CD14-positive monocyte (primary cell): ENCODE measurements at regions not wholly inside any gene's neighbourhood (a gene's known extent, or its start where the extent isn't known, plus 50 kb on each side); places are given as distances from the start of the nearest gene placed in this dataset.

ENCODE experiments used
- DNase-seq, 3 donors: peaks; one replicate each; pipeline ENCODE4 v3.0.0-alpha.2; 2011 to 2022
- H2AFZ ChIP-seq: 2 replicates; pipeline ENCODE4 v1.6.0; 2012; ENCODE audit warnings: mild to moderate bottlenecking, low read depth, low read length, inconsistent platforms; ENCODE audit not compliant: insufficient read depth, poor library complexity, severe bottlenecking
- H3K27ac ChIP-seq, 2 donors: 1 replicate in 1 of 2; 2 replicates in 1 of 2; pipeline ENCODE4 v1.5.1; 2012 to 2013; ENCODE audit warnings: low read length in 2 of 2, control low read depth in 1 of 2, inconsistent platforms in 1 of 2, low read depth in 1 of 2, mild to moderate bottlenecking in 1 of 2
- H3K27me3 ChIP-seq, 2 donors: one replicate each; pipeline versions ENCODE4 v1.6.0 to v1.6.1; 2011 to 2013; ENCODE audit warnings: low read length in 2 of 2; ENCODE audit not compliant: control insufficient read depth in 2 of 2, insufficient read depth in 2 of 2
- H3K36me3 ChIP-seq, 2 donors: replicated peaks in 1 of 2; 1 replicate in 1 of 2; 2 replicates in 1 of 2; pipeline versions ENCODE4 v1.5.1 to v1.6.1; 2012 to 2013; ENCODE audit warnings: low read length in 2 of 2, control low read depth in 1 of 2, inconsistent platforms in 1 of 2, mild to moderate bottlenecking in 1 of 2; ENCODE audit not compliant: insufficient read depth in 2 of 2, control insufficient read depth in 1 of 2
- H3K4me1 ChIP-seq, 2 donors: 1 replicate in 1 of 2; 2 replicates in 1 of 2; pipeline versions ENCODE4 v1.5.1 to v1.6.1; 2012 to 2013; ENCODE audit warnings: low read length in 2 of 2, control low read depth in 1 of 2, inconsistent platforms in 1 of 2, mild to moderate bottlenecking in 1 of 2, moderate library complexity in 1 of 2; ENCODE audit not compliant: insufficient read depth in 2 of 2, control insufficient read depth in 1 of 2
- H3K4me2 ChIP-seq: replicated peaks from 2 replicates; pipeline ENCODE3; 2012; ENCODE audit warnings: low read length, moderate library complexity, mild to moderate bottlenecking; ENCODE audit not compliant: poor library complexity, severe bottlenecking; ENCODE audit errors: extremely low read depth
- H3K4me3 ChIP-seq, 3 experiments: fragments of 200-600 bp in 1 of 3; sonication (generic) in 1 of 3; replicated peaks in 1 of 3; 1 replicate in 2 of 3; 2 replicates in 1 of 3; pipeline ENCODE4 v1.5.1; 2011 to 2013; ENCODE audit warnings: low read length in 3 of 3, mild to moderate bottlenecking in 3 of 3, control low read depth in 2 of 3, low read depth in 2 of 3, inconsistent platforms in 1 of 3, moderate library complexity in 1 of 3
- H3K79me2 ChIP-seq: 2 replicates; pipeline ENCODE4 v1.6.0; 2012; ENCODE audit warnings: mild to moderate bottlenecking, control low read depth, inconsistent platforms, low read length, moderate library complexity; ENCODE audit not compliant: insufficient read depth
- H3K9ac ChIP-seq: 2 replicates; pipeline ENCODE4 v1.6.0; 2017; ENCODE audit warnings: low read length, mild to moderate bottlenecking; ENCODE audit not compliant: insufficient read depth, poor library complexity, severe bottlenecking
- H3K9me3 ChIP-seq, 2 donors: replicated peaks in 1 of 2; 1 replicate in 1 of 2; 2 replicates in 1 of 2; pipeline versions ENCODE4 v1.5.1 to v1.6.1; 2012 to 2013; ENCODE audit warnings: low read length in 2 of 2, control low read depth in 1 of 2; ENCODE audit not compliant: control insufficient read depth in 1 of 2, insufficient read depth in 1 of 2
- H4K20me1 ChIP-seq: 2 replicates; pipeline ENCODE4 v1.6.0; 2012; ENCODE audit warnings: mild to moderate bottlenecking, low read length, control low read depth, moderate library complexity; ENCODE audit not compliant: insufficient read depth
- H3K27ac Mint-ChIP-seq, 7 donors: one replicate each; pipeline ENCODE4 v1.8.0; 2020; ENCODE audit warnings: mild to moderate bottlenecking in 7 of 7, mixed read lengths in 7 of 7, moderate library complexity in 6 of 7, inconsistent platforms in 2 of 7
- H3K27me3 Mint-ChIP-seq, 3 donors: one replicate each; pipeline ENCODE4 v1.8.0; 2021 to 2022; ENCODE audit warnings: low read depth in 3 of 3, mild to moderate bottlenecking in 3 of 3, mixed read lengths in 3 of 3, moderate library complexity in 3 of 3, inconsistent platforms in 1 of 3
- H3K36me3 Mint-ChIP-seq, 2 donors: one replicate each; pipeline ENCODE4 v1.8.0; 2020; ENCODE audit warnings: mixed read lengths in 2 of 2, inconsistent platforms in 1 of 2, mild to moderate bottlenecking in 1 of 2
- H3K4me1 Mint-ChIP-seq: one replicate; pipeline ENCODE4 v1.8.0; 2020; ENCODE audit warnings: mild to moderate bottlenecking, mixed read lengths
- H3K4me3 Mint-ChIP-seq, 2 donors: one replicate each; pipeline ENCODE4 v1.8.0; 2020; ENCODE audit warnings: mild to moderate bottlenecking in 2 of 2, mixed read lengths in 2 of 2, moderate library complexity in 1 of 2
- H3K9me3 Mint-ChIP-seq, 7 donors: one replicate each; pipeline ENCODE4 v1.8.0; 2020 to 2022; ENCODE audit warnings: mixed read lengths in 7 of 7, mild to moderate bottlenecking in 6 of 7, moderate library complexity in 6 of 7, inconsistent platforms in 2 of 7
- WGBS: methylation state at CpG from one replicate; pipeline ENCODE4 v1.1.5; 2013; ENCODE audit warnings: missing lambda C conversion rate; ENCODE audit not compliant: insufficient coverage; 5-methylcytosine and 5-hydroxymethylcytosine counted together
- intact Hi-C, 2 donors: fragments of 100-400 bp; cut with micrococcal nuclease; formaldehyde crosslinking; loops; one replicate each; pipeline versions ENCODE4 v1.15.0 to v1.15.1; 2023
- TF ChIP-seq, protein P1 (sequence below): fragments of 200-600 bp; IDR thresholded peaks from one replicate; pipeline ENCODE4 v1.8.0; 2022; ENCODE audit warnings: antibody characterized with exemption, mild to moderate bottlenecking

DNA sequence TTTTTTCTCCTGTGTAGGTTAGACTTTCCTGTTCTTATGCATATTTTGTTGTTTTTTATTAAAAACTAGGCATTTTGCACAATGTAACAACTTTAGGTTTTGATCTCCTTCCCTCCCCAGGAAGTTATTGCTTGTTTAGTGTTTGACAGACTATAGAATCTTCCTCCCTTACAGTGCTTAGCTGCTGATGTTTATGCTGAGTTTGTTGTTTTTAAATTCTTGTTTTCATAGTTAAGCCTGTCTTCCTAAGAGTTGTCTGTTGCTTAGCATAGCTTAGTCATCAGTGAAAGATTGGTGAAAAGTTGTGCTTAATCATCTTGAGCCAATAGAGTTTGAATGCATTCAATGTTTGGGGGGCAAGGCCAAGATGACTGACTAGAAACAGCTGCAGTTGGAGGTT, 157.5 kb downstream of the NKX6-1 start:
- no peaks in the 10 kb centered on the region for H3K27me3 ChIP-seq
- H2AFZ ChIP-seq = no peak overlapping the region
- H4K20me1 ChIP-seq = no peaks in the 10 kb centered on the region
- DNase-seq = no peak
- peaks cover 11 to 30% (median 19%) of the 10 kb centered on the region in 7 donors for H3K9me3 Mint-ChIP-seq
- no peak overlapping the region for H3K27ac Mint-ChIP-seq
- H3K36me3 ChIP-seq = no peaks in the 10 kb centered on the region
- no peak overlapping the region for H3K4me3 ChIP-seq
- no peak overlapping the region for H3K9ac ChIP-seq
- H3K36me3 Mint-ChIP-seq = no peaks in the 10 kb centered on the region
- peaks cover 0 to 2% (median 1%) of the 10 kb centered on the region in 3 donors for H3K27me3 Mint-ChIP-seq
- H3K79me2 ChIP-seq = no peaks in the 10 kb centered on the region
- no peak overlapping the region for H3K27ac ChIP-seq
- TF ChIP-seq, protein P1, sequence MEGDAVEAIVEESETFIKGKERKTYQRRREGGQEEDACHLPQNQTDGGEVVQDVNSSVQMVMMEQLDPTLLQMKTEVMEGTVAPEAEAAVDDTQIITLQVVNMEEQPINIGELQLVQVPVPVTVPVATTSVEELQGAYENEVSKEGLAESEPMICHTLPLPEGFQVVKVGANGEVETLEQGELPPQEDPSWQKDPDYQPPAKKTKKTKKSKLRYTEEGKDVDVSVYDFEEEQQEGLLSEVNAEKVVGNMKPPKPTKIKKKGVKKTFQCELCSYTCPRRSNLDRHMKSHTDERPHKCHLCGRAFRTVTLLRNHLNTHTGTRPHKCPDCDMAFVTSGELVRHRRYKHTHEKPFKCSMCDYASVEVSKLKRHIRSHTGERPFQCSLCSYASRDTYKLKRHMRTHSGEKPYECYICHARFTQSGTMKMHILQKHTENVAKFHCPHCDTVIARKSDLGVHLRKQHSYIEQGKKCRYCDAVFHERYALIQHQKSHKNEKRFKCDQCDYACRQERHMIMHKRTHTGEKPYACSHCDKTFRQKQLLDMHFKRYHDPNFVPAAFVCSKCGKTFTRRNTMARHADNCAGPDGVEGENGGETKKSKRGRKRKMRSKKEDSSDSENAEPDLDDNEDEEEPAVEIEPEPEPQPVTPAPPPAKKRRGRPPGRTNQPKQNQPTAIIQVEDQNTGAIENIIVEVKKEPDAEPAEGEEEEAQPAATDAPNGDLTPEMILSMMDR = no peak
- no peak overlapping the region for H3K4me2 ChIP-seq
- H3K4me1 Mint-ChIP-seq = no peaks in the 10 kb centered on the region
- no peaks in the 10 kb centered on the region for H3K4me1 ChIP-seq
- peaks cover 28 to 38% of the 10 kb centered on the region in 2 donors for H3K9me3 ChIP-seq
- intact Hi-C loops = no loop called here
- H3K4me3 Mint-ChIP-seq = no peak overlapping the region

DNA sequence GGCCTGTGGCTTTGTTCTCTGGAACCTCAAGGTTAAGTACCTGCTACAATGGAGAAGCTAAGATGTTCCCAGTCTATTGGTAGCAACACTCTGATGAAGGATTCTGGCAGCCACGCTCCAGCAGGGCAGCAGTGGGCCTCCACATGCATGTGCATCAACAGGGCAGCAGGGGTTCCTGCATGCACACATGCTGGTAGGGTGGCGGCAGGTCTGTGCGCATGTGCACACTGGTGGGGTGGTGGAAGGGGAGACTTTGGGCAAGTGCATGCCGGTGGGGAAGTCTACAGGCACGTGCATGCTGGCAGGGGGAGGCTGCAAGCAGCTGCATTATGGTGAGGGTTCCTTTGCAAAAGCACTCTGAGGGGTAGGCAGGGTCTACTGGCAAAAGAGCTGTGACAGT, 160.7 kb downstream of the NKX6-1 start:
- WGBS = 93% methylated on average over 5 of the region's 5 CpGs
- H3K4me3 Mint-ChIP-seq = no peak overlapping the region
- H3K79me2 ChIP-seq = no peaks in the 10 kb centered on the region
- H3K27me3 ChIP-seq = no peaks in the 10 kb centered on the region
- peaks cover 24 to 28% of the 10 kb centered on the region in 2 donors for H3K9me3 ChIP-seq
- H3K9me3 Mint-ChIP-seq = peaks cover 9 to 23% (median 16%) of the 10 kb centered on the region in 7 donors
- no peak for DNase-seq
- no peak overlapping the region for H3K4me3 ChIP-seq
- no peak overlapping the region for H3K27ac ChIP-seq
- TF ChIP-seq, protein P1 = no peak
- no peaks in the 10 kb centered on the region for H4K20me1 ChIP-seq
- no peaks in the 10 kb centered on the region for H3K36me3 Mint-ChIP-seq
- no peaks in the 10 kb centered on the region for H3K4me1 ChIP-seq
- H3K27ac Mint-ChIP-seq = no peak overlapping the region
- H3K4me1 Mint-ChIP-seq = no peaks in the 10 kb centered on the region
- H3K9ac ChIP-seq = no peak overlapping the region
- H3K4me2 ChIP-seq = no peak overlapping the region
- intact Hi-C loops = no loop called here
- H2AFZ ChIP-seq = no peak overlapping the region
- no peaks in the 10 kb centered on the region for H3K36me3 ChIP-seq
- peaks cover 0 to 4% (median 2%) of the 10 kb centered on the region in 3 donors for H3K27me3 Mint-ChIP-seq
